HepG2 (cell line): ENCODE measurements at regions not wholly inside any gene's neighbourhood (a gene's known extent, or its start where the extent isn't known, plus 50 kb on each side); places are given as distances from the start of the nearest gene placed in this dataset.

ENCODE experiments used
- FOXO4 ChIP-seq: sonication (generic); formaldehyde crosslinking; conservative IDR thresholded peaks from 2 replicates; pipeline ENCODE4 v1.8.1; 2023; ENCODE audit warnings: missing genetic modification reagents
- TCF7 ChIP-seq: sonication (generic); IDR thresholded peaks from 2 replicates; pipeline ENCODE4 v1.6.1; 2016; ENCODE audit warnings: antibody characterized with exemption, low read depth
- ZC3H13 ChIP-seq: sonication (generic); formaldehyde crosslinking; IDR thresholded peaks from 2 replicates; pipeline ENCODE4 v1.8.1; 2023; ENCODE audit warnings: mild to moderate bottlenecking, missing genetic modification reagents, moderate library complexity
- ZHX2 ChIP-seq, 2 experiments: sonication (generic) in 1 of 2; formaldehyde crosslinking in 1 of 2; IDR thresholded peaks; 2 replicates each; pipeline versions ENCODE4 v1.6.1 to v1.9.0; 2014 to 2022; ENCODE audit warnings: antibody characterized with exemption in 1 of 2, borderline replicate concordance in 1 of 2, inconsistent platforms in 1 of 2, low read depth in 1 of 2, missing genetic modification reagents in 1 of 2
- ZMAT5 ChIP-seq: sonication (generic); formaldehyde crosslinking; IDR thresholded peaks from 2 replicates; pipeline ENCODE4 v1.5.0; 2020; ENCODE audit warnings: mild to moderate bottlenecking, low read depth, missing genetic modification reagents, borderline replicate concordance
- ZNF232 ChIP-seq: sonication (generic); formaldehyde crosslinking; IDR thresholded peaks from 2 replicates; pipeline ENCODE4 v1.4.0; 2020; ENCODE audit warnings: missing genetic modification reagents, borderline replicate concordance
- ZNF276 ChIP-seq: sonication (generic); formaldehyde crosslinking; IDR thresholded peaks from 2 replicates; pipeline ENCODE4 v1.4.0; 2020; ENCODE audit warnings: mild to moderate bottlenecking, low read depth, missing genetic modification reagents
- ZNF33B ChIP-seq: sonication (generic); formaldehyde crosslinking; IDR thresholded peaks from 2 replicates; pipeline ENCODE4 v1.5.1; 2020; ENCODE audit warnings: mild to moderate bottlenecking, missing genetic modification reagents

- TF ChIP-seq ZHX2 (IDR thresholded peaks at IDR 0.05; ENCODE audit: low read depth): no peak
- TF ChIP-seq ZHX2 (CRISPR knock-in tag; IDR thresholded peaks at IDR 0.05; ENCODE audit: borderline replicate concordance): no peak
- TF ChIP-seq ZNF232 (CRISPR knock-in tag): no peak
- TF ChIP-seq ZNF33B (CRISPR knock-in tag): no peak
- TF ChIP-seq ZC3H13 (CRISPR knock-in tag): no peak
- TF ChIP-seq TCF7: no peak
- TF ChIP-seq ZMAT5 (CRISPR knock-in tag): no peak
- no peak for TF ChIP-seq ZNF276
- no peak for TF ChIP-seq FOXO4 (CRISPR knock-in tag)
These were observed 1005.7 kb downstream of the DTWD2 start (continued) for GRCh38 chr5:117982691-117983090.
